GM12892 (cell line): ENCODE measurements at regions not wholly inside any gene's neighbourhood (a gene's known extent, or its start where the extent isn't known, plus 50 kb on each side); places are given as distances from the start of the nearest gene placed in this dataset.

Experiments used
- POLR2A ChIP-seq: IDR thresholded peaks from 2 replicates; pipeline ENCODE4 v1.6.1; 2011; ENCODE audit warnings: low read depth, low read length, control low read depth
- POLR2AphosphoS5 ChIP-seq: IDR thresholded peaks from 2 replicates; pipeline ENCODE4 v1.6.1; 2011; ENCODE audit warnings: low read depth, low read length, control low read depth
- TAF1 ChIP-seq: IDR thresholded peaks from 2 replicates; pipeline ENCODE4 v1.6.1; 2011; ENCODE audit warnings: low read depth, mild to moderate bottlenecking, control low read depth, low read length, borderline replicate concordance

GRCh38 chr1:233478611-233479010 is 135.3 kb upstream of the KCNK1 start:
- no peak for TF ChIP-seq TAF1
- no peak for TF ChIP-seq POLR2AphosphoS5
- no peak for TF ChIP-seq POLR2A
